CD4-positive, alpha-beta T cell (primary cell): ENCODE measurements at regions not wholly inside any gene's neighbourhood (a gene's known extent, or its start where the extent isn't known, plus 50 kb on each side); places are given as distances from the start of the nearest gene placed in this dataset.

Source experiments
- ATAC-seq: fragments of 200-7000 bp; cut with Tn5 transposase; one replicate; pipeline ENCODE4 v1.10.0; 2022; ENCODE audit warnings: mild to moderate bottlenecking; ENCODE audit not compliant: poor library complexity
- CTCF ChIA-PET: fragments of 350-600 bp; sonication (Branson Sonifier 250); formaldehyde crosslinking; loops from one replicate; lab custom pipeline; 2021; ENCODE audit warnings: antibody characterized with exemption, inconsistent platforms; lab: Charles Lee
- POLR2A ChIA-PET: fragments of 350-600 bp; sonication (Branson Sonifier 250); formaldehyde crosslinking; loops from one replicate; lab custom pipeline; 2021; ENCODE audit warnings: antibody characterized with exemption, inconsistent platforms; lab: Charles Lee
- DNase-seq, 14 experiments: peaks; one replicate each; pipeline ENCODE4 v3.0.0-alpha.2; 2013 to 2020; ENCODE audit warnings: mixed read lengths in 2 of 14
- H3K27ac ChIP-seq, 2 donors: one replicate each; pipeline versions ENCODE4 v1.5.1 to v1.7.0; 2013; ENCODE audit warnings: low read length in 2 of 2, low read depth in 1 of 2, mild to moderate bottlenecking in 1 of 2
- H3K27me3 ChIP-seq, 2 experiments: 1 replicate in 1 of 2; 2 replicates in 1 of 2; pipeline versions ENCODE4 v1.6.1 to v1.7.0; 2013; ENCODE audit warnings: low read length in 2 of 2, control low read depth in 1 of 2, mild to moderate bottlenecking in 1 of 2, moderate library complexity in 1 of 2; ENCODE audit not compliant: insufficient read depth in 2 of 2, control insufficient read depth in 1 of 2
- H3K36me3 ChIP-seq: one replicate; pipeline ENCODE4 v1.6.1; 2013; ENCODE audit warnings: low read length, control low read depth; ENCODE audit not compliant: insufficient read depth
- H3K4me1 ChIP-seq: one replicate; pipeline ENCODE4 v1.6.1; 2013; ENCODE audit warnings: low read length, control low read depth; ENCODE audit not compliant: insufficient read depth
- H3K4me3 ChIP-seq: one replicate; pipeline ENCODE4 v1.5.1; 2013; ENCODE audit warnings: mild to moderate bottlenecking, low read length, moderate library complexity
- H3K9me3 ChIP-seq, 2 experiments: 1 replicate in 1 of 2; 2 replicates in 1 of 2; pipeline versions ENCODE4 v1.6.1 to v1.7.0; 2013; ENCODE audit warnings: low read length in 2 of 2, mild to moderate bottlenecking in 2 of 2, control low read depth in 1 of 2, moderate library complexity in 1 of 2; ENCODE audit not compliant: control insufficient read depth in 1 of 2, insufficient read depth in 1 of 2
- H3K27ac Mint-ChIP-seq: one replicate; pipeline ENCODE4 v1.8.0; 2020; ENCODE audit warnings: mixed read lengths
- H3K27me3 Mint-ChIP-seq: one replicate; pipeline ENCODE4 v1.8.0; 2021; ENCODE audit warnings: mixed read lengths
- H3K36me3 Mint-ChIP-seq: one replicate; pipeline ENCODE4 v1.8.0; 2021; ENCODE audit warnings: low read depth, mixed read lengths
- H3K4me1 Mint-ChIP-seq: one replicate; pipeline ENCODE4 v1.8.0; 2021; ENCODE audit warnings: low read depth, mixed read lengths
- H3K4me3 Mint-ChIP-seq: one replicate; pipeline ENCODE4 v1.8.0; 2020; ENCODE audit warnings: mild to moderate bottlenecking, mixed read lengths
- H3K9me3 Mint-ChIP-seq: one replicate; pipeline ENCODE4 v1.8.0; 2020; ENCODE audit warnings: mixed read lengths
- intact Hi-C, 2 experiments: fragments of 100-400 bp; cut with DNase I in 1 of 2; cut with micrococcal nuclease in 1 of 2; formaldehyde crosslinking; loops; one replicate each; pipeline versions ENCODE4 v1.15.1 to v1.9.0; 2023 to 2025; cut with DNase I, micrococcal nuclease
- TF ChIP-seq, protein P1 (sequence below): fragments of 200-600 bp; IDR thresholded peaks from one replicate; pipeline ENCODE4 v1.8.0; 2022; ENCODE audit warnings: antibody characterized with exemption, mild to moderate bottlenecking

DNA sequence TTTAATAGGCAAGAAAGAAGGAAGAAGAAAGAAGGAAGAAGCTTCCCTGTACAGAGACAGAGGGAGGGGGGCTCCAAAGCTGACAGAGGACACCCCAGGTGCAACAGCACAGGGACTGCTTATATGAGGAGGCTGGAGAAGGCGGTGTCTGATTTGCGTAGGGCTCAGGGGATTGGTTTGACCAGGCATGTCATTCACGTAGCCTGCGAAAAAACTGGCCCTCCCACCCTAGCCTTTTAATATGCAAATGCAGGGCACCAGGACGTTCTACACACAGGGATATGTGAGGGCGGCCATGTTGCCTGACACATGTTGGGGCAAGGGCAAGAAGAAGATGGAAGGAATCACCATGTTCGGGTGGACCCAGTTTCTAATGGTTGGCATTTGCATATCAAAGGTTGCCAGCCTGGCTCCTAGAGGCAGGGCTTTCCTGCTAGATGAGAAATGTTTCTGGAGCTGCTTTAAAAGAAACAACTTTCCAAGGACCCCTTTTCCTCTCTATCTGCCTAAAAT, 305.4 kb upstream of the CDYL start:
- Mint-ChIP-seq H3K9me3 (peaks cover 9% of the 10 kb centered on the region), H3K36me3 (no peaks in the 10 kb centered on the region), H3K4me3 (no peak overlapping the region), H3K27ac (no peak overlapping the region), H3K27me3 (peaks cover 11% of the 10 kb centered on the region), H3K4me1 (no peaks in the 10 kb centered on the region)
- DNase-seq: no peak
- Histone ChIP-seq H3K4me3 (no peak overlapping the region), H3K27ac (no peak overlapping the region), H3K9me3 (peaks cover 0 to 14% of the 10 kb centered on the region in 2 experiments), H3K36me3 (no peaks in the 10 kb centered on the region), H3K27me3 (no peaks in the 10 kb centered on the region), H3K4me1 (no peaks in the 10 kb centered on the region)
- no peak for ATAC-seq
- intact Hi-C loops: no loop called here
- ChIA-PET CTCF (no interaction called here), POLR2A (no interaction called here)
- TF ChIP-seq, protein P1, sequence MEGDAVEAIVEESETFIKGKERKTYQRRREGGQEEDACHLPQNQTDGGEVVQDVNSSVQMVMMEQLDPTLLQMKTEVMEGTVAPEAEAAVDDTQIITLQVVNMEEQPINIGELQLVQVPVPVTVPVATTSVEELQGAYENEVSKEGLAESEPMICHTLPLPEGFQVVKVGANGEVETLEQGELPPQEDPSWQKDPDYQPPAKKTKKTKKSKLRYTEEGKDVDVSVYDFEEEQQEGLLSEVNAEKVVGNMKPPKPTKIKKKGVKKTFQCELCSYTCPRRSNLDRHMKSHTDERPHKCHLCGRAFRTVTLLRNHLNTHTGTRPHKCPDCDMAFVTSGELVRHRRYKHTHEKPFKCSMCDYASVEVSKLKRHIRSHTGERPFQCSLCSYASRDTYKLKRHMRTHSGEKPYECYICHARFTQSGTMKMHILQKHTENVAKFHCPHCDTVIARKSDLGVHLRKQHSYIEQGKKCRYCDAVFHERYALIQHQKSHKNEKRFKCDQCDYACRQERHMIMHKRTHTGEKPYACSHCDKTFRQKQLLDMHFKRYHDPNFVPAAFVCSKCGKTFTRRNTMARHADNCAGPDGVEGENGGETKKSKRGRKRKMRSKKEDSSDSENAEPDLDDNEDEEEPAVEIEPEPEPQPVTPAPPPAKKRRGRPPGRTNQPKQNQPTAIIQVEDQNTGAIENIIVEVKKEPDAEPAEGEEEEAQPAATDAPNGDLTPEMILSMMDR: no peak

DNA sequence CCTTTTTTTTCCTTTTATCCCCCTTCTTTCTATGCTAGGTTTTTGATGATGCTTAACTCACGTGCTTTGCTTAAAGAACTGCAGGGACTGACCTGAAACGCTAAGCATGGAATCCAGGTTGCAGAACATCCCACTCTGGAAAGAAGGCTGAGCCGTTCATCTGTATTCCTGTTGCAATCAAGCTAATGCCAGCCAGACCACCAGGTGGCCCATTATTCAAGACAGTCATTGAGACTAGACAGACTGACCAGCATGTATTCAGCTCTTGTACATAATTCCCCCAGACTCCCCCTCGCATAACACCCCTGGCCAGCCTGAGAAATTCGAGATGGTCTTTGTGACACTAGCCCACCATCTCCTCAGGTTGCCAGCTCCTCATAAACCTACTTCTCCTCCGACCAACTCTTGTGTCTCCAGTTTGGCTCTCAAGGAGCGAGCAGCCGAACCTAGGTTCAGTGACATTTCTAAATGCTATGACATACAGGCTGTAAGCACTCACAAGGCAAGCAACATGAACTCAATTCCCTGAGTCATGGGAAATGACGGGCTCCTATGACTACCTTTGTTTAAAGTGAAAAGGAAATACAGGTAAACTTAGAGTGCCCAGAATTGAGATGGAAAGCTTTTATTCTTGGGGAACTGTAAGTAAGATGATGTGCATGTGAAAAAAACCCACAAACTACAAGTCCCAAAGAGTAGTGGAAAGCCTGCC, 309.3 kb upstream of the CDYL start:
- intact Hi-C loops: no loop called here
- DNase-seq (no peak), ATAC-seq (no peak)
- no peaks in the 10 kb centered on the region for H3K4me1 ChIP-seq
- ChIA-PET CTCF (no interaction called here), POLR2A (no interaction called here)
- no peak overlapping the region for H3K27ac ChIP-seq
- Mint-ChIP-seq H3K27me3 (peaks cover 11% of the 10 kb centered on the region), H3K27ac (no peak overlapping the region), H3K4me3 (no peak overlapping the region), H3K9me3 (peaks cover 9% of the 10 kb centered on the region), H3K4me1 (no peaks in the 10 kb centered on the region), H3K36me3 (no peaks in the 10 kb centered on the region)
- no peaks in the 10 kb centered on the region for H3K27me3 ChIP-seq
- TF ChIP-seq, protein P1: no peak
- H3K36me3 ChIP-seq: no peaks in the 10 kb centered on the region
- H3K9me3 ChIP-seq: peaks cover 0 to 6% of the 10 kb centered on the region in 2 experiments
- H3K4me3 ChIP-seq: no peak overlapping the region

DNA sequence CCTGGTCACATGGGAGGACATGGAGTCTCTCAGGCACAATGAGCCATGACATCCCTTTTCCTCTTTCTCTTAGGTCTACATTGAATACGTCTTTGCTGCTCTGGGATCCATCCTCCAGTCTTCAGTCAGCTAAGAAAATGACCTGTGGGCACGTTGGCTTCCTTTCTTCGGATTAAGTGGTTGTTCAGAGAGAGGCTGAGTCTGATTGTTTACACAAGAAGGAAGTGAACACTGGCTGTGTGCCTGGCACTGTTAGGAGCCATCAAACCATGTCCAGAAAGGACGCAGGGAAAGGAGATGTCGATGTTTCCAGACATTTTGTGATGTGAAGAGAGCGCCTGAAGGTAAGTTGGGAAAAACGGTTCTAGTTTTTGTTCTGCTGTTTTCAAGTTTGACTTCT, 309.9 kb upstream of the CDYL start:
- no peaks in the 10 kb centered on the region for H3K9me3 ChIP-seq
- intact Hi-C loops: no loop called here
- ATAC-seq: no peak

More for the DNA sequence above, 309.9 kb upstream of the CDYL start:
- H3K27ac Mint-ChIP-seq: no peak overlapping the region
- Histone ChIP-seq H3K27ac (no peak overlapping the region), H3K4me3 (no peak overlapping the region), H3K27me3 (no peaks in the 10 kb centered on the region), H3K4me1 (no peaks in the 10 kb centered on the region), H3K36me3 (no peaks in the 10 kb centered on the region)
- peaks cover 11% of the 10 kb centered on the region for H3K27me3 Mint-ChIP-seq
- ChIA-PET POLR2A (no interaction called here), CTCF (interaction anchor here (0.6 kb wide), 1 partner anchor 75 kb away, joined by 3 read pairs; no protein-coding TSS in a partner anchor)
- H3K4me3 Mint-ChIP-seq: no peak overlapping the region
- peaks cover 7% of the 10 kb centered on the region for H3K9me3 Mint-ChIP-seq
- H3K4me1 Mint-ChIP-seq: no peaks in the 10 kb centered on the region
- no peaks in the 10 kb centered on the region for H3K36me3 Mint-ChIP-seq
- DNase-seq: no peak
- TF ChIP-seq, protein P1: no peak
